ENCODE measurements at regions not wholly inside any gene's neighbourhood (a gene's known extent, or its start where the extent isn't known, plus 50 kb on each side); places are given as distances from the start of the nearest gene placed in this dataset.

- no peak for TF ChIP-seq CTCF (IDR thresholded peaks at IDR 0.05; ENCODE audit: low read depth, low read length, missing control alignments)
- H3K4me3 ChIP-seq (ENCODE audit: low read depth, low read length), result no peak overlapping the region
- no peak for DNase-seq (ENCODE audit: low read depth)
Observed at GRCh38 chr10:36630267-36630666, 495.1 kb upstream of the ANKRD30A start.

GRCh38 chr10:36629476-36629875 lies 495.9 kb upstream of the ANKRD30A start:
- no peak for DNase-seq (ENCODE audit: low read depth)
- H3K4me3 ChIP-seq (ENCODE audit: low read depth, low read length), result no peak overlapping the region
- TF ChIP-seq CTCF (IDR thresholded peaks at IDR 0.05; ENCODE audit: low read depth, low read length, missing control alignments), result no peak

GRCh38 chr10:36624551-36625100 lies 500.8 kb upstream of the ANKRD30A start:
- H3K4me3 ChIP-seq (ENCODE audit: low read depth, low read length), result no peak overlapping the region
- TF ChIP-seq CTCF (IDR thresholded peaks at IDR 0.05; ENCODE audit: low read depth, low read length, missing control alignments), result no peak
- no peak for DNase-seq (ENCODE audit: low read depth)

- DNase-seq (ENCODE audit: low read depth), result no peak
- no peak for TF ChIP-seq CTCF (IDR thresholded peaks at IDR 0.05; ENCODE audit: low read depth, low read length, missing control alignments)
Observed at GRCh38 chr10:36621346-36621745, 504.1 kb upstream of the ANKRD30A start.

GRCh38 chr10:36612436-36612835 lies 513.0 kb upstream of the ANKRD30A start:
- no peak overlapping the region for H3K4me3 ChIP-seq (ENCODE audit: low read depth, low read length)
- TF ChIP-seq CTCF (IDR thresholded peaks at IDR 0.05; ENCODE audit: low read depth, low read length, missing control alignments), result no peak
- DNase-seq (ENCODE audit: low read depth), result no peak

More at GRCh38 chr10:36621346-36621745, 504.1 kb upstream of the ANKRD30A start:
- H3K4me3 ChIP-seq (ENCODE audit: low read depth, low read length), result no peak overlapping the region

GRCh38 chr10:36608866-36609265 lies 516.5 kb upstream of the ANKRD30A start:
- no peak for TF ChIP-seq CTCF (IDR thresholded peaks at IDR 0.05; ENCODE audit: low read depth, low read length, missing control alignments)
- no peak overlapping the region for H3K4me3 ChIP-seq (ENCODE audit: low read depth, low read length)
- no peak for DNase-seq (ENCODE audit: low read depth)

- DNase-seq (ENCODE audit: low read depth), result no peak
Observed at GRCh38 chr10:36608251-36608650, 517.1 kb upstream of the ANKRD30A start.

More at GRCh38 chr10:36608251-36608650, 517.1 kb upstream of the ANKRD30A start:
- no peak overlapping the region for H3K4me3 ChIP-seq (ENCODE audit: low read depth, low read length)
- TF ChIP-seq CTCF (IDR thresholded peaks at IDR 0.05; ENCODE audit: low read depth, low read length, missing control alignments), result no peak
